ENCODE measurements at regions not wholly inside any gene's neighbourhood (a gene's known extent, or its start where the extent isn't known, plus 50 kb on each side); places are given as distances from the start of the nearest gene placed in this dataset.

GRCh38 chr5:91436241-91436640 is 53.1 kb upstream of the ARRDC3 start:
- TF ChIP-seq POLR2A (IDR thresholded peaks at IDR 0.05) (no peak), CTCF (IDR thresholded peaks at IDR 0.05) (no peak)
